Endothelial cell of umbilical vein (primary cell): ENCODE measurements at regions not wholly inside any gene's neighbourhood (a gene's known extent, or its start where the extent isn't known, plus 50 kb on each side); places are given as distances from the start of the nearest gene placed in this dataset.

ENCODE experiments used
- EZH2 ChIP-seq: IDR thresholded peaks from 2 replicates; pipeline ENCODE4 v1.6.1; 2012; ENCODE audit warnings: borderline replicate concordance, low read depth, mild to moderate bottlenecking, moderate library complexity, low read length, inconsistent platforms; ENCODE audit not compliant: severe bottlenecking
- TF ChIP-seq, protein P1 (sequence below), 2 donors: IDR thresholded peaks; 1 replicate in 1 of 2; 2 replicates in 1 of 2; pipeline ENCODE4 v1.5.1; 2011; ENCODE audit warnings: low read length in 2 of 2, mild to moderate bottlenecking in 2 of 2, moderate library complexity in 2 of 2, control low read depth in 1 of 2, inconsistent platforms in 1 of 2, low read depth in 1 of 2; ENCODE audit not compliant: insufficient read depth in 1 of 2; ENCODE audit errors: extremely low read depth in 1 of 2

DNA sequence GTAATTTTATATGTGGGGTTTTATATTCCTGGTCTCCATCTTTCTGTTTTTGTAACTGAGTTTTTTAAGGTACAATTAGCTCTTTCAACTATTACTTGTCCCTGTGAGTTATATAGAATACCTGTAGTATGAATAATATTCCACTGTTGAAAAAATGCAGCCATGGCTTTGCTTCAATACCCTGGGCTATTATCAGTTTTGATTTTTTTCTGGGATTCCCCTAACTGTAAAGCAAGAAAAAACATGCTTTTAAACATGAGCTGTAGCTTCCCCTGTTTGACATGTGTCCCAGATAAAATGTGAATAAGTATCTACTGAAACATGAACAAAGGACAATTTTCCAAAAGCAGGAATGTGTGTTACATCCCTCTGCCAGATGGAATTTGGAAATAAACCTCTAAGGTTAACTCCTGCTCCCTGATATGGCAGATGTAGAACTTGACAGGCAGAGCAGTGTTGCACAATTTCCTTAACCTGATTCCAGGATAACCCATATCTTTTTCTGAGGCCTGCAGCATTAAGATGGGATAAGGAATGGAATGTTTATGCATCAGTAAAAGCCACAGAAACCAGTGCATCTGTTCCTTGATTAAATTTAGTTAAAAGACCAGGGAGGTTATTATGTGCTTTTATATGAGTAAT, 88.3 kb upstream of the TMSB4Y start:
- TF ChIP-seq, protein P1, sequence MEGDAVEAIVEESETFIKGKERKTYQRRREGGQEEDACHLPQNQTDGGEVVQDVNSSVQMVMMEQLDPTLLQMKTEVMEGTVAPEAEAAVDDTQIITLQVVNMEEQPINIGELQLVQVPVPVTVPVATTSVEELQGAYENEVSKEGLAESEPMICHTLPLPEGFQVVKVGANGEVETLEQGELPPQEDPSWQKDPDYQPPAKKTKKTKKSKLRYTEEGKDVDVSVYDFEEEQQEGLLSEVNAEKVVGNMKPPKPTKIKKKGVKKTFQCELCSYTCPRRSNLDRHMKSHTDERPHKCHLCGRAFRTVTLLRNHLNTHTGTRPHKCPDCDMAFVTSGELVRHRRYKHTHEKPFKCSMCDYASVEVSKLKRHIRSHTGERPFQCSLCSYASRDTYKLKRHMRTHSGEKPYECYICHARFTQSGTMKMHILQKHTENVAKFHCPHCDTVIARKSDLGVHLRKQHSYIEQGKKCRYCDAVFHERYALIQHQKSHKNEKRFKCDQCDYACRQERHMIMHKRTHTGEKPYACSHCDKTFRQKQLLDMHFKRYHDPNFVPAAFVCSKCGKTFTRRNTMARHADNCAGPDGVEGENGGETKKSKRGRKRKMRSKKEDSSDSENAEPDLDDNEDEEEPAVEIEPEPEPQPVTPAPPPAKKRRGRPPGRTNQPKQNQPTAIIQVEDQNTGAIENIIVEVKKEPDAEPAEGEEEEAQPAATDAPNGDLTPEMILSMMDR (IDR thresholded peaks at IDR 0.05; ENCODE audit: extremely low read depth in 1 of 2, insufficient read depth in 1 of 2, low read depth in 1 of 2, low read length in 2 of 2): no peak
- TF ChIP-seq EZH2: no peak
